GM23248 (cell line): ENCODE measurements at regions not wholly inside any gene's neighbourhood (a gene's known extent, or its start where the extent isn't known, plus 50 kb on each side); places are given as distances from the start of the nearest gene placed in this dataset.
A peak's percentile ranks its signal among the peaks of the same experiment; 100 is the strongest.

Source experiments
- DNase-seq: peaks from one replicate; pipeline ENCODE4 v3.0.0-alpha.2; 2015
- H2AFZ ChIP-seq: fragments of 200-600 bp; sonication (generic); 2 replicates; pipeline ENCODE4 v1.6.1; 2016; ENCODE audit warnings: antibody characterized with exemption
- H3F3A ChIP-seq: fragments of 200-600 bp; sonication (generic); 2 replicates; pipeline ENCODE4 v1.6.1; 2016; ENCODE audit warnings: mild to moderate bottlenecking, antibody characterized with exemption, mixed run types; ENCODE audit not compliant: insufficient read depth
- H3K27ac ChIP-seq: fragments of 200-600 bp; sonication (generic); 2 replicates; pipeline ENCODE4 v1.5.1; 2016; ENCODE audit warnings: mild to moderate bottlenecking
- H3K27me3 ChIP-seq: fragments of 200-600 bp; sonication (generic); replicated peaks from 2 replicates; pipeline ENCODE4 v1.6.1; 2016; ENCODE audit warnings: mild to moderate bottlenecking; ENCODE audit not compliant: insufficient read depth
- H3K36me3 ChIP-seq: fragments of 200-600 bp; sonication (generic); 2 replicates; pipeline ENCODE4 v1.6.1; 2016; ENCODE audit warnings: low read depth, mild to moderate bottlenecking
- H3K4me1 ChIP-seq: fragments of 200-600 bp; sonication (generic); 2 replicates; pipeline ENCODE4 v1.6.1; 2016; ENCODE audit warnings: mild to moderate bottlenecking; ENCODE audit not compliant: insufficient read depth
- H3K4me2 ChIP-seq: fragments of 200-600 bp; sonication (generic); one replicate; pipeline ENCODE4 v1.6.1; 2016; ENCODE audit warnings: mild to moderate bottlenecking; ENCODE audit not compliant: unreplicated experiment
- H3K4me3 ChIP-seq: fragments of 200-600 bp; sonication (generic); 2 replicates; pipeline ENCODE4 v1.5.1; 2016; ENCODE audit warnings: mild to moderate bottlenecking
- H3K79me2 ChIP-seq: fragments of 200-600 bp; sonication (generic); 2 replicates; pipeline ENCODE4 v1.6.1; 2016; ENCODE audit warnings: mild to moderate bottlenecking; ENCODE audit not compliant: insufficient read depth
- H3K9ac ChIP-seq: fragments of 200-600 bp; sonication (generic); 2 replicates; pipeline ENCODE4 v1.6.1; 2016; ENCODE audit warnings: mild to moderate bottlenecking
- H3K9me2 ChIP-seq: fragments of 200-600 bp; sonication (generic); 2 replicates; pipeline ENCODE4 v1.6.1; 2016; ENCODE audit warnings: mixed run types, mild to moderate bottlenecking, moderate library complexity; ENCODE audit not compliant: insufficient read depth
- H3K9me3 ChIP-seq: fragments of 200-600 bp; sonication (generic); one replicate; pipeline ENCODE4 v1.6.1; 2017; ENCODE audit warnings: low read depth
- H4K20me1 ChIP-seq: fragments of 200-600 bp; sonication (generic); 2 replicates; pipeline ENCODE4 v1.6.0; 2016; ENCODE audit not compliant: insufficient read depth
- EZH2 ChIP-seq: fragments of 200-600 bp; sonication (generic); IDR thresholded peaks from 2 replicates; pipeline ENCODE4 v1.6.1; 2018; ENCODE audit warnings: antibody characterized with exemption, mild to moderate bottlenecking; ENCODE audit not compliant: insufficient read depth, poor library complexity, severe bottlenecking
- EZH2phosphoT487 ChIP-seq: fragments of 200-600 bp; sonication (generic); IDR thresholded peaks from 2 replicates; pipeline ENCODE4 v1.6.1; 2018; ENCODE audit warnings: antibody characterized with exemption, moderate library complexity, mild to moderate bottlenecking, low read depth; ENCODE audit not compliant: insufficient read depth
- WGBS, 2 experiments: methylation state at CpG; one replicate each; pipeline ENCODE4 v1.1.6; 2015 to 2017; ENCODE audit warnings: low lambda C conversion rate in 2 of 2, low coverage in 1 of 2; ENCODE audit errors: missing lambda C conversion rate in 2 of 2; 5-methylcytosine and 5-hydroxymethylcytosine counted together
- in situ Hi-C: fragments of 300-500 bp; cut with MboI; formaldehyde crosslinking; loops from 2 replicates; pipeline ENCODE4 v1.15.0; 2020

DNA sequence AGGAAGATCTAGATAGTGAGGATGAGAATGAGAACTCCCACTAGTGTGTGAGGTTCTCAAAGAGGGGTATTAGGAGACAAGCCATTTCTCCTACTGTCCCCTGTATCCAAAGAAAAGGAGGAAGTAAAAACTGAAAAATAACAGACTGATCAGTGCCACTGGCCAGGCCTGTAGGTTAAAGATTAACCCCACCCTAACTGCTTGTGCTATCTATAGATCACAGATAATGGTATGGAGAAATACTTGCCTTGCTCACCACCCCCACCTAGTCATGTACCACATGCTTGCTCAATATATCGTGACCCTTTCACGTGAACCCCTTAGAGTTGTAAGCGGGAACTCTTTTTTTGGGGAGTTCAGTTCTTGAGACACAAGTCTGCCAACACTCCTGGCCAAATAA is 519.7 kb upstream of the FRG2C start:
- no peaks in the 10 kb centered on the region for H3F3A ChIP-seq
- no peak overlapping the region for H2AFZ ChIP-seq
- no peak overlapping the region for H3K9ac ChIP-seq
- H3K4me1 ChIP-seq: no peaks in the 10 kb centered on the region
- H3K36me3 ChIP-seq: no peaks in the 10 kb centered on the region
- no peaks in the 10 kb centered on the region for H3K79me2 ChIP-seq
- H3K9me2 ChIP-seq: no peaks in the 10 kb centered on the region
- TF ChIP-seq EZH2 (no peak), EZH2phosphoT487 (no peak)
- no peaks in the 10 kb centered on the region for H4K20me1 ChIP-seq
- in situ Hi-C loops: no loop called here
- H3K4me2 ChIP-seq: no peak overlapping the region
- no peak overlapping the region for H3K27ac ChIP-seq
- no peaks in the 10 kb centered on the region for H3K9me3 ChIP-seq
- H3K27me3 ChIP-seq: no peaks in the 10 kb centered on the region
- 70 to 77% methylated on average over 3 of the region's 3 CpGs for WGBS, 2 experiments
- DNase-seq: no peak
- H3K4me3 ChIP-seq: no peak overlapping the region

DNA sequence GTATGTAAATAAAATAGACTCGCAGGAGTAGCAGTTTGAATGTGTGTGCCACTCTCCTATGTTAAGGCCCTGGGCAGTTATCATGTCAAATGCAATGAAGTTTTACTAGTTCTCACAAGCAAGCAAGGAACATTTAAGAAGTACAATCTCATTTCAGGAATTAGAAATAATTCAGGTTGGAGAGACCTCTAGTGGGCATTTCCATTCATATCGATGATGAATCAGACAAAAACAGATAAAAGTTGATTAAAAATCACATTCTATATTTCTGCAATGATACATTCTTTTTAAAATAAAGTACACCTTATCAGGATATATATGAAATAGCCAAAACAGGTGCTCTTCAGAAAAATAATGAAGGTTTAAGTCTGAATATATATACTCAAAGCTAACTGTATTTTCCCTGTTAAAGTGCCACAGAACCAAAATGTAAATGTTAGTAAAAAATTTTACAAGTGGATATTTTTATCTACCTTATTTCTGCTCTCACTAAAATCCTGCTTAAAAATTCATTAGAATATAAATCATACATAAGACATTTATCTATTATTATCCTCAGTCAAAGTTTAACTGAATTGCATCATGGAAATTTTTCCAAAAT is 492.4 kb upstream of the FRG2C start:
- peak; percentile 48 for DNase-seq
- H3K4me1 ChIP-seq: no peaks in the 10 kb centered on the region
- H3K79me2 ChIP-seq: no peaks in the 10 kb centered on the region
- H3K27ac ChIP-seq: no peak overlapping the region
- no peaks in the 10 kb centered on the region for H3K36me3 ChIP-seq
- H2AFZ ChIP-seq: no peak overlapping the region
- no peak overlapping the region for H3K4me3 ChIP-seq
- H3K27me3 ChIP-seq: peaks cover 13% of the 10 kb centered on the region
- H3K4me2 ChIP-seq: no peak overlapping the region
- no peaks in the 10 kb centered on the region for H3K9me2 ChIP-seq
- in situ Hi-C loops: no loop called here
- TF ChIP-seq EZH2 (no peak), EZH2phosphoT487 (no peak)
- no peaks in the 10 kb centered on the region for H3K9me3 ChIP-seq
- no peak overlapping the region for H3K9ac ChIP-seq
- WGBS, 2 experiments: 15 to 18% methylated on average over 2 of the region's 2 CpGs
- H4K20me1 ChIP-seq: no peaks in the 10 kb centered on the region
- no peaks in the 10 kb centered on the region for H3F3A ChIP-seq

DNA sequence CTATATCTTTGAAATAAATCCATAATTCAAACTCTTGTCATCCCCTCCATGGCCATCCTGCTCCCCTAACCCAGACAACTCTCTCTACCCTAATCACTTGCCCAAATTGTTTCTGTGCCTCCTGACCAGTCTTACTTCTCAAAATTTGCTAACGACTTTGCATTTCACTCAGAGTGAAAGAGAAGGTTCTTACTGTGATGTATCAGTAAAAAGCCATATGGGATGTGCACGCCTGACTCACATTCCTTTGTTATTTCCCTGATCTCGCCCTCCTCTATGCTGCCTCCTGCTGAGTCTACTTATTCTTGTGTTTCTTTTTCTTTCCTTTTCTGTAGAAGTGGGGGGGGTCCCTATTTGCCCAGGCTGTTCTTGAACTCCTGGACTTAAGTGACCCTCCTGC is 487.2 kb upstream of the FRG2C start:
- in situ Hi-C loops: no loop called here
- H3K79me2 ChIP-seq: no peaks in the 10 kb centered on the region
- DNase-seq: peak; percentile 3
- peaks cover 9% of the 10 kb centered on the region for H3K27me3 ChIP-seq
- no peak for TF ChIP-seq EZH2phosphoT487
- TF ChIP-seq EZH2: no peak
- WGBS, 2 experiments: 64 to 69% methylated on average over 3 of the region's 3 CpGs
- H3K36me3 ChIP-seq: no peaks in the 10 kb centered on the region
- no peaks in the 10 kb centered on the region for H4K20me1 ChIP-seq
- no peaks in the 10 kb centered on the region for H3K9me3 ChIP-seq
- no peaks in the 10 kb centered on the region for H3K4me1 ChIP-seq
- H3K4me3 ChIP-seq: no peak overlapping the region
- no peak overlapping the region for H3K27ac ChIP-seq
- H3K9me2 ChIP-seq: no peaks in the 10 kb centered on the region
- no peak overlapping the region for H3K9ac ChIP-seq
- H3K4me2 ChIP-seq: no peak overlapping the region
- no peaks in the 10 kb centered on the region for H3F3A ChIP-seq
- H2AFZ ChIP-seq: no peak overlapping the region

DNA sequence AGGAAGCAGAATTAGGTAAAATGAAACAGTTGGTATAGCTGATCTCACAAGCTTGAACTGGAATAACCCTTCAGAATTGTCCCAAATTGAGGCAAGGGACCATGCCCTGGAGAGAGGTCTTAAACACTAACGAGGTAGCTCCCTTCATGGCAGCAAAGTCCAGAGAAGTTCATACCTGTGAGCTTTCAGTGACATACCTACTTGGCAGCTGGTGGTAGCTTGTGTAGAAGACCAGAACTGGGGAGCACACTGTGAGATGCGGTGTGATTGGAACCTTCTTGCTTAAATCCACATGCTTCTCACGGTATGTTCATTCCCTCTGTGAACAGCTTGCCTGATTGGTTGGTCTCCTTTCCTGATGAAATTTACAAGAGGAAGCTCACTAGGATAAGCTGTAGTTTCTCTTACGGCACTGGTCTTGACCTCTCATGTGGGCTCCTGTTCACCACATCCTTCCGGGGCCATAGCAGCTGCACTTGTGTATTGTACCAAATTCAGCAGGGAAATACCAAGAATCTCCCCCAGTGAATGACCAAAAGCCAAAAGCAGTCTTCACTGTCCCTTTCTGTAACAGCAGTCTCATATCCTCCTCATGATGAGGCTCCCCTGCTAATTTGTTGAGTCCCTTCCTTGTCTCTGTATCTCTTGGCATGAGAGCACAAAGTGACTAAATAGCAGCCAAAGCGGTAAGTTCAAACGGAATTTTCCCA is 483.7 kb upstream of the FRG2C start:
- no peak for DNase-seq
- Histone ChIP-seq H3K9me2 (no peaks in the 10 kb centered on the region), H2AFZ (no peak overlapping the region), H3K9ac (no peak overlapping the region), H3K36me3 (no peaks in the 10 kb centered on the region), H3K4me1 (no peaks in the 10 kb centered on the region), H3K79me2 (no peaks in the 10 kb centered on the region), H3K4me3 (no peak overlapping the region), H3K27me3 (peaks cover 7% of the 10 kb centered on the region), H3F3A (no peaks in the 10 kb centered on the region), H4K20me1 (no peaks in the 10 kb centered on the region), H3K27ac (no peak overlapping the region), H3K4me2 (no peak overlapping the region), H3K9me3 (no peaks in the 10 kb centered on the region)
- no peak for TF ChIP-seq EZH2phosphoT487
- TF ChIP-seq EZH2: no peak
- in situ Hi-C loops: no loop called here
- WGBS, 2 experiments: 58 to 65% methylated on average over 7 of the region's 7 CpGs

DNA sequence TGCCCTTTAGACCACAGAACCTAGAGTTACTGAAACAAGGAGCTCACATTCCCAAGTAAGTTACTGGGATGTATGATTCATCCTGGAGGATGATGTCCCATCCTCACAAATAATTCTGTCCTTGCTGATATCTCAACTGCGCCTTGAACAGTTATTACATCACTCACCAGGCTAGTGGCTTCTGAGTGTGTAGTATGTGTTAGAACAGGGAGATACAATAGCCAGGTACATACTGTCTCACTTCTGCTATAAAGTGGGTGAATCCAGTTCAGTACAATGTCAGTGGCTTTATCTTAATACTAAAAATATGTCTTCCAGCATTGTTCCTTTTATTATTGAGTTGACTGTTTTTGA is 483.2 kb upstream of the FRG2C start:
- 78 to 81% methylated on average over 1 of the region's 1 CpG for WGBS, 2 experiments

More for the DNA sequence above, 483.2 kb upstream of the FRG2C start:
- TF ChIP-seq EZH2phosphoT487 (no peak), EZH2 (no peak)
- H3K4me3 ChIP-seq: no peak overlapping the region
- no peak for DNase-seq
- no peaks in the 10 kb centered on the region for H3K9me3 ChIP-seq
- no peak overlapping the region for H2AFZ ChIP-seq
- H3K79me2 ChIP-seq: no peaks in the 10 kb centered on the region
- no peak overlapping the region for H3K27ac ChIP-seq
- no peaks in the 10 kb centered on the region for H3K4me1 ChIP-seq
- H3K9me2 ChIP-seq: no peaks in the 10 kb centered on the region
- H3K27me3 ChIP-seq: peaks cover 2% of the 10 kb centered on the region
- in situ Hi-C loops: no loop called here
- H3K36me3 ChIP-seq: no peaks in the 10 kb centered on the region
- H4K20me1 ChIP-seq: no peaks in the 10 kb centered on the region
- H3F3A ChIP-seq: no peaks in the 10 kb centered on the region
- no peak overlapping the region for H3K4me2 ChIP-seq
- no peak overlapping the region for H3K9ac ChIP-seq
